A549 (cell line): ENCODE measurements at regions not wholly inside any gene's neighbourhood (a gene's known extent, or its start where the extent isn't known, plus 50 kb on each side); places are given as distances from the start of the nearest gene placed in this dataset.
"Not testable (repeated sequence)": the region's sequence is repeated elsewhere in the genome, so short reads cannot be mapped to it uniquely, and the experiment has no call there.

ENCODE experiments used
- ATAC-seq, 2 experiments: fragments of 200-7000 bp in 1 of 2; fragments of >200 bp in 1 of 2; cut with Nextera tagmentation in 1 of 2; cut with Tn5 transposase in 1 of 2; 3 replicates each; pipeline versions ENCODE4 v1.8.0 to v1.9.1; 2018 to 2020; ENCODE audit warnings: mild to moderate bottlenecking in 1 of 2, moderate library complexity in 1 of 2
- CTCF ChIA-PET: fragments of 300-600 bp; sonication (Branson Sonifier 250); formaldehyde crosslinking; extraction: SDS; loops from one replicate; lab custom pipeline; 2021; ENCODE audit warnings: antibody characterized with exemption, inconsistent platforms; lab: Yijun Ruan, JAX
- POLR2A ChIA-PET: fragments of 350-600 bp; formaldehyde crosslinking; extraction: SDS; loops from one replicate; lab custom pipeline; 2021; ENCODE audit warnings: antibody characterized with exemption, inconsistent platforms; lab: Yijun Ruan, JAX
- DNase-seq, 2 experiments: peaks; one replicate each; pipeline versions ENCODE4 v3.0.0 to v3.0.0-alpha.2; 2011 to 2016; ENCODE audit warnings: low read depth in 1 of 2, low spot score in 1 of 2
- FAIRE-seq: peaks from 2 replicates; lab custom pipeline; 2011; peaks lifted over from hg19 to GRCh38; lab: Jason Lieb, UNC
- H3K27ac ChIP-seq, 2 experiments: fragments of >200 bp; sonication (Bioruptor Twin); formaldehyde crosslinking; 3 replicates each; pipeline ENCODE4 v1.5.1; 2016 to 2017
- H3K4me1 ChIP-seq: fragments of >200 bp; sonication (Bioruptor Twin); formaldehyde crosslinking; 3 replicates; pipeline ENCODE4 v1.6.1; 2016
- H3K4me2 ChIP-seq: fragments of >200 bp; sonication (Bioruptor Twin); formaldehyde crosslinking; 3 replicates; pipeline ENCODE4 v1.6.1; 2016
- H3K4me3 ChIP-seq: fragments of >200 bp; sonication (Bioruptor Twin); formaldehyde crosslinking; 3 replicates; pipeline ENCODE4 v1.5.1; 2016
- H3K9me3 ChIP-seq: fragments of >200 bp; sonication (Bioruptor Twin); formaldehyde crosslinking; 3 replicates; pipeline ENCODE4 v1.6.1; 2016
- BHLHE40 ChIP-seq: IDR thresholded peaks from 2 replicates; pipeline ENCODE4 v1.6.1; 2012; ENCODE audit warnings: low read depth, low read length, inconsistent platforms
- CBX2 ChIP-seq: fragments of 200-600 bp; sonication (generic); IDR thresholded peaks from 2 replicates; pipeline ENCODE4 v1.6.1; 2016; ENCODE audit warnings: low read depth, mild to moderate bottlenecking, borderline replicate concordance
- EP300 ChIP-seq, 2 experiments: fragments of >200 bp; sonication (Bioruptor Twin); formaldehyde crosslinking; IDR thresholded peaks; 2 replicates in 1 of 2; 3 replicates in 1 of 2; pipeline ENCODE4 v1.6.1; 2016 to 2017
- FOSL2 ChIP-seq, 2 experiments: fragments of 450-650 bp in 1 of 2; fragments of >200 bp in 1 of 2; sonication (Bioruptor Twin) in 1 of 2; formaldehyde crosslinking; IDR thresholded peaks; 2 replicates each; pipeline versions ENCODE4 v1.5.0 to v1.6.1; 2016 to 2020; ENCODE audit warnings: mild to moderate bottlenecking in 1 of 2, moderate library complexity in 1 of 2
- HDAC2 ChIP-seq: fragments of 200-600 bp; sonication (generic); IDR thresholded peaks from 2 replicates; pipeline ENCODE4 v1.6.1; 2016
- HEYL ChIP-seq: fragments of 250-450 bp; sonication (Bioruptor Pico); IDR thresholded peaks from 2 replicates; pipeline ENCODE4 v1.8.0; 2021; ENCODE audit warnings: mild to moderate bottlenecking, moderate library complexity
- HOXA7 ChIP-seq: fragments of 250-450 bp; sonication (Bioruptor Pico); IDR thresholded peaks from 2 replicates; pipeline ENCODE4 v1.5.0; 2020; ENCODE audit warnings: mild to moderate bottlenecking, moderate library complexity
- HOXB13 ChIP-seq: fragments of 250-450 bp; sonication (Bioruptor Pico); IDR thresholded peaks from 2 replicates; pipeline ENCODE4 v1.5.0; 2020; ENCODE audit warnings: low read depth, mild to moderate bottlenecking, moderate library complexity
- HOXB5 ChIP-seq: fragments of 250-450 bp; sonication (Bioruptor Pico); IDR thresholded peaks from 2 replicates; pipeline ENCODE4 v1.5.0; 2020; ENCODE audit warnings: mild to moderate bottlenecking, moderate library complexity
- KDM1A ChIP-seq: fragments of 200-600 bp; sonication (generic); IDR thresholded peaks from 2 replicates; pipeline ENCODE4 v1.6.1; 2016; ENCODE audit warnings: low read depth, mild to moderate bottlenecking
- KDM5A ChIP-seq: fragments of 200-600 bp; sonication (generic); IDR thresholded peaks from 2 replicates; pipeline ENCODE4 v1.6.1; 2016; ENCODE audit warnings: antibody characterized with exemption, mild to moderate bottlenecking
- MAZ ChIP-seq: fragments of 150-350 bp; IDR thresholded peaks from 2 replicates; pipeline ENCODE4 v1.6.1; 2014; ENCODE audit warnings: antibody characterized with exemption, low read depth, low read length, borderline replicate concordance
- NPAS2 ChIP-seq: fragments of 250-450 bp; sonication (Bioruptor Pico); IDR thresholded peaks from 2 replicates; pipeline ENCODE4 v1.8.0; 2022; ENCODE audit warnings: mild to moderate bottlenecking, moderate library complexity, borderline replicate concordance
- PHF8 ChIP-seq: fragments of 200-600 bp; sonication (generic); IDR thresholded peaks from 2 replicates; pipeline ENCODE4 v1.6.1; 2016; ENCODE audit warnings: low read depth, mild to moderate bottlenecking, antibody characterized with exemption, moderate library complexity, borderline replicate concordance
- POLR2A ChIP-seq: IDR thresholded peaks from 2 replicates; pipeline ENCODE4 v1.6.1; 2012; ENCODE audit warnings: mild to moderate bottlenecking, low read length
- SREBF2 ChIP-seq: fragments of 450-650 bp; IDR thresholded peaks from 2 replicates; pipeline ENCODE4 v1.6.1; 2014; ENCODE audit warnings: mild to moderate bottlenecking, moderate library complexity
- ZC3H11A ChIP-seq: fragments of 450-650 bp; IDR thresholded peaks from 2 replicates; pipeline ENCODE4 v1.6.1; 2014; ENCODE audit warnings: antibody characterized with exemption, mild to moderate bottlenecking
- WGBS: methylation state at CpG from one replicate; pipeline ENCODE4 v1.1.6; 2017; ENCODE audit errors: missing lambda C conversion rate; 5-methylcytosine and 5-hydroxymethylcytosine counted together
- TF ChIP-seq, protein P1 (sequence below): IDR thresholded peaks from 2 replicates; pipeline ENCODE4 v1.6.1; 2012
- TF ChIP-seq, protein P2 (sequence below): IDR thresholded peaks from 2 replicates; pipeline ENCODE4 v1.6.1; 2012
- TF ChIP-seq, protein P3 (sequence below): fragments of 150-350 bp; IDR thresholded peaks from 2 replicates; pipeline ENCODE4 v1.6.1; 2014; ENCODE audit warnings: low read depth, mild to moderate bottlenecking, low read length
- TF ChIP-seq, protein P4 (sequence below): fragments of >200 bp; sonication (Bioruptor Twin); formaldehyde crosslinking; IDR thresholded peaks from 2 replicates; pipeline ENCODE4 v1.6.1; 2016
- TF ChIP-seq, protein P5 (sequence below): IDR thresholded peaks from 2 replicates; pipeline ENCODE4 v1.6.1; 2012; ENCODE audit warnings: low read depth, borderline replicate concordance

DNA sequence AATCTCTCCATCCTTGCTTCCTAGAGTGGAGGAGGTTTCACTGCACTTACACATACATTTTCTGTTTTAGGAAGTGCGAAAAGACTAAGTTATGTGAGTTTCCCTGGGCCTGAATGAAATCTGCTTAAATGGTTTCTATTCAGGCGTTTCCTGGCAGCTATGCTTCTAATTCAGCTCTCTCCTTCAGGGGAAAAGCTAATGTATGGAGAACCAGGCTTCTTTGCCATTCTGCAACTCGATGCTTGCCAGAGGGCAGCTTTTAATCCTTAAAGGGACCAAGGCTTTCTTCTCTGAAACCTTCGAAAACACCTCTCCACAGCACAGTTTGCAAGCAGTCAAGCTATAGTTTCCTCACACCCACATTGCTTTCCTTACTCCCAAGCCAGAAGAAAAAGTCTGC lies 89.5 kb upstream of the ARX start:
- no peaks in the 10 kb centered on the region for H3K9me3 ChIP-seq
- TF ChIP-seq, protein P1, sequence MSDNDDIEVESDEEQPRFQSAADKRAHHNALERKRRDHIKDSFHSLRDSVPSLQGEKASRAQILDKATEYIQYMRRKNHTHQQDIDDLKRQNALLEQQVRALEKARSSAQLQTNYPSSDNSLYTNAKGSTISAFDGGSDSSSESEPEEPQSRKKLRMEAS = no peak
- TF ChIP-seq, protein P2, sequence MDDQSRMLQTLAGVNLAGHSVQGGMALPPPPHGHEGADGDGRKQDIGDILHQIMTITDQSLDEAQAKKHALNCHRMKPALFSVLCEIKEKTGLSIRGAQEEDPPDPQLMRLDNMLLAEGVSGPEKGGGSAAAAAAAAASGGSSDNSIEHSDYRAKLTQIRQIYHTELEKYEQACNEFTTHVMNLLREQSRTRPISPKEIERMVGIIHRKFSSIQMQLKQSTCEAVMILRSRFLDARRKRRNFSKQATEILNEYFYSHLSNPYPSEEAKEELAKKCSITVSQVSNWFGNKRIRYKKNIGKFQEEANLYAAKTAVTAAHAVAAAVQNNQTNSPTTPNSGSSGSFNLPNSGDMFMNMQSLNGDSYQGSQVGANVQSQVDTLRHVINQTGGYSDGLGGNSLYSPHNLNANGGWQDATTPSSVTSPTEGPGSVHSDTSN = no peak
- TF ChIP-seq, protein P3, sequence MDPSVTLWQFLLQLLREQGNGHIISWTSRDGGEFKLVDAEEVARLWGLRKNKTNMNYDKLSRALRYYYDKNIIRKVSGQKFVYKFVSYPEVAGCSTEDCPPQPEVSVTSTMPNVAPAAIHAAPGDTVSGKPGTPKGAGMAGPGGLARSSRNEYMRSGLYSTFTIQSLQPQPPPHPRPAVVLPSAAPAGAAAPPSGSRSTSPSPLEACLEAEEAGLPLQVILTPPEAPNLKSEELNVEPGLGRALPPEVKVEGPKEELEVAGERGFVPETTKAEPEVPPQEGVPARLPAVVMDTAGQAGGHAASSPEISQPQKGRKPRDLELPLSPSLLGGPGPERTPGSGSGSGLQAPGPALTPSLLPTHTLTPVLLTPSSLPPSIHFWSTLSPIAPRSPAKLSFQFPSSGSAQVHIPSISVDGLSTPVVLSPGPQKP = no peak
- TF ChIP-seq POLR2A (no peak), FOSL2 (IDR thresholded peaks at IDR 0.05) (no peak), FOSL2 (CRISPR knock-in tag; IDR thresholded peaks at IDR 0.05) (no peak), ZC3H11A (no peak)
- H3K4me1 ChIP-seq = no peaks in the 10 kb centered on the region
- no peak overlapping the region for H3K27ac ChIP-seq
- no peak for FAIRE-seq
- no peak overlapping the region for H3K4me3 ChIP-seq
- POLR2A ChIA-PET = no interaction called here
- no peak overlapping the region for H3K4me2 ChIP-seq
- WGBS = 30% methylated on average over 4 of the region's 4 CpGs
- no peak for DNase-seq
- CTCF ChIA-PET = no interaction called here
- ATAC-seq = no peak

DNA sequence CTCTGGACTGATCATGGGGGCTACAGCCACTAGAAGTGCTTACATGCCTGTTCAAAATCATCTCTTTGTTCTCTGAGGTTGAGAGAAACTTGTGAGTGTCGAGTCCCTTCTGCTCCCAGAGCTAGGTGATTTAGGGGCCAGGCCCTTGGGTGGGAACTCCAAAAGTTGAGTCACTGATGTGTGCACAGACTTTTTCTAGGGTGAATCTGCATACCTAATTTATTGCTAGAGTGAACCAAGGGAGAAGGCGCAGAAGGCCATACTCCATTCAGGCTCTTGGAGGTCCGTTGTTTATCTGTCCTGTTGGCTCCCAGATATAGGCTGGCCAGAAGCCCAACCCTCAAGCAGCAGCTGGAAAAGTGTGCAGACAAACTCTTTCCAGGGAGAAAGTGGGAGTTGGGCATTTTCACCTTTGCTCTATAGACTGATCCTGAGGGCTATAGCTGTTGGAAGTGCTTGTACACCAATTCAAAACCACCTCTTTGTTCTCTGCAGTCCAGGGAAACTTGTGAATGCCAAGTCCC lies 80.8 kb upstream of the ARX start:
- ChIA-PET POLR2A (no interaction called here), CTCF (no interaction called here)
- H3K4me1 ChIP-seq = no peaks in the 10 kb centered on the region
- H3K4me3 ChIP-seq = no peak overlapping the region
- 0% methylated on average over 3 of the region's 3 CpGs for WGBS
- H3K27ac ChIP-seq = no peak overlapping the region
- FAIRE-seq (no peak), DNase-seq (no peak), ATAC-seq (no peak)
- no peak overlapping the region for H3K4me2 ChIP-seq
- H3K9me3 ChIP-seq = no peaks in the 10 kb centered on the region
- TF ChIP-seq BHLHE40 (no peak), SREBF2 (no peak), POLR2A (no peak), KDM1A (no peak), PHF8 (no peak), HOXA7 (no peak), CBX2 (no peak), HEYL (no peak), HOXB5 (no peak), HDAC2 (no peak), HOXB13 (CRISPR knock-in tag) (no peak)
- TF ChIP-seq, protein P4, sequence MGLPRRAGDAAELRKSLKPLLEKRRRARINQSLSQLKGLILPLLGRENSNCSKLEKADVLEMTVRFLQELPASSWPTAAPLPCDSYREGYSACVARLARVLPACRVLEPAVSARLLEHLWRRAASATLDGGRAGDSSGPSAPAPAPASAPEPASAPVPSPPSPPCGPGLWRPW = no peak

DNA sequence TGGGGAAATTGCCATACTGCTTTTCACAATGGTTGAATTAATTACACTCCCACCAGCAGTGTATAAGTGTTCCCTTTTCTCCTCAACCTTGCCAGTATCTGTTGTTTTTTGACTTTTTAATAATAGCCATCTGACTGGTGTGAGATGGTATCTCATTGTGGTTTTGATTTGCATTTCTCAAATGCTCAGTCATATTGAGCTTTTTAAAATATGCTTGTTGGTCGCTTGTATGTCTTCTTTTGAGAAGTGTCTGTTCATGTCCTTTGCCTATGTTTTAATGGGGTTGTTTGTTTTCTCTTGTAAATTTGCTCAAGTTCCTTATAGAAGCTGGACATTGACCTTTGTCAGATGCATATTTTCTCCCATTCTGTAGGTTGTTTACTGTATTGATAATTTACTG lies 75.4 kb upstream of the ARX start:
- H3K4me3 ChIP-seq, ATAC-seq, H3K4me2 ChIP-seq, FAIRE-seq, DNase-seq, H3K4me1 ChIP-seq, H3K9me3 ChIP-seq, POLR2A ChIA-PET, H3K27ac ChIP-seq: not testable (repeated sequence)
- WGBS = 0% methylated on average over 1 of the region's 1 CpG
- CTCF ChIA-PET = interaction anchor here (1.1 to 1.7 kb wide), 2 partner anchors 23 to 53 kb away, joined by 3 to 8 read pairs; no protein-coding TSS in a partner anchor

DNA sequence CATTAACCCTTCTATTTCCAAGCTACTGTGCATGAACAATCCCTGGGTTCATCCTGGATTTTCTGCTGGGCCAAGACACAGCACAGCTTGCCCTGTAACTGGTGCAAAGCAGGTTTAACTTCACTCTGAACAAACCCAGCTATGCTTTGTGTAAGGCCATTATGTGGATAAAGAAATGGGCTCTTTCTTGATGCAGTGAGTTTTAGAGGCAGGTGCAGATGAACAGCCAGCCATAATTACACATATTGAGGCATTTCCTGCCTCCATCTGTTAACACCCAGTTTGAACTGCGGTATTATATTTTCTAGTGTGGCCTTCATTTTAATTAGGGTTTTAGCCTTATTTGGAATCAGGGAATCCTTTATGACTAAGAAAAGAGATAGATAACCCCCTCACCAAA lies 68.7 kb upstream of the ARX start:
- no peak for FAIRE-seq
- H3K27ac ChIP-seq = no peak overlapping the region
- ChIA-PET CTCF (no interaction called here), POLR2A (no interaction called here)
- no peak for DNase-seq
- H3K9me3 ChIP-seq = no peaks in the 10 kb centered on the region
- WGBS = 94% methylated on average over 1 of the region's 1 CpG
- no peak for ATAC-seq
- no peak for TF ChIP-seq EP300 (IDR thresholded peaks at IDR 0.05)
- TF ChIP-seq HOXA7 = no peak
- no peak for TF ChIP-seq NPAS2 (CRISPR knock-in tag)
- TF ChIP-seq, protein P5, sequence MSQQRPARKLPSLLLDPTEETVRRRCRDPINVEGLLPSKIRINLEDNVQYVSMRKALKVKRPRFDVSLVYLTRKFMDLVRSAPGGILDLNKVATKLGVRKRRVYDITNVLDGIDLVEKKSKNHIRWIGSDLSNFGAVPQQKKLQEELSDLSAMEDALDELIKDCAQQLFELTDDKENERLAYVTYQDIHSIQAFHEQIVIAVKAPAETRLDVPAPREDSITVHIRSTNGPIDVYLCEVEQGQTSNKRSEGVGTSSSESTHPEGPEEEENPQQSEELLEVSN = no peak
- TF ChIP-seq KDM5A = no peak
- no peak for TF ChIP-seq MAZ
- no peak overlapping the region for H3K4me2 ChIP-seq
- 0 out of 3 replicates have a peak, but pooled peaks cover 3% of the 10 kb centered on the region for H3K4me1 ChIP-seq
- H3K4me3 ChIP-seq = no peak overlapping the region
